SK-N-SH (cell line): ENCODE measurements at regions not wholly inside any gene's neighbourhood (a gene's known extent, or its start where the extent isn't known, plus 50 kb on each side); places are given as distances from the start of the nearest gene placed in this dataset.

Experiments used
- CTCF ChIP-seq: fragments of 200-600 bp; sonication (generic); IDR thresholded peaks from 2 replicates; pipeline ENCODE4 v1.6.1; 2017; ENCODE audit warnings: antibody characterized with exemption, mild to moderate bottlenecking, moderate library complexity
- FOXM1 ChIP-seq: IDR thresholded peaks from 2 replicates; pipeline ENCODE4 v1.4.0; 2012; ENCODE audit warnings: low read depth, mild to moderate bottlenecking
- SIN3A ChIP-seq: IDR thresholded peaks from 2 replicates; pipeline ENCODE4 v1.6.1; 2012; ENCODE audit warnings: low read depth, mild to moderate bottlenecking, low read length, moderate library complexity, borderline replicate concordance
- SMC3 ChIP-seq: IDR thresholded peaks from 2 replicates; pipeline ENCODE4 v1.6.1; 2012; ENCODE audit warnings: low read depth, low read length, improper control_type of control experiment
- USF2 ChIP-seq: fragments of 150-350 bp; IDR thresholded peaks from 2 replicates; pipeline ENCODE4 v1.6.1; 2017; ENCODE audit warnings: antibody characterized with exemption, low read length, low read depth, borderline replicate concordance
- YY1 ChIP-seq: IDR thresholded peaks from 2 replicates; pipeline ENCODE4 v1.4.0; 2012; ENCODE audit warnings: low read depth, mild to moderate bottlenecking

- TF ChIP-seq CTCF, result no peak
- no peak for TF ChIP-seq USF2
- no peak for TF ChIP-seq SIN3A
- no peak for TF ChIP-seq YY1
- no peak for TF ChIP-seq FOXM1
- TF ChIP-seq SMC3, result no peak
These were observed 310.7 kb downstream of the IPO8 start for GRCh38 chr12:30384976-30385375.
